ENCODE measurements at regions not wholly inside any gene's neighbourhood (a gene's known extent, or its start where the extent isn't known, plus 50 kb on each side); places are given as distances from the start of the nearest gene placed in this dataset.
"Not testable (repeated sequence)": the region's sequence is repeated elsewhere in the genome, so short reads cannot be mapped to it uniquely, and the experiment has no call there.

GRCh38 chr2:224121406-224122067 lies 82.5 kb upstream of the SERPINE2 start:
- WGBS (ENCODE audit: insufficient coverage, low coverage, low lambda C conversion rate, missing lambda C conversion rate), result 66% methylated on average over 4 of the region's 4 CpGs
- no peaks in the 10 kb centered on the region for H3K9me3 ChIP-seq
- no peak overlapping the region for H3K27ac ChIP-seq
- no peak for TF ChIP-seq POLR2A (IDR thresholded peaks at IDR 0.05)
- no peak for TF ChIP-seq CTCF (IDR thresholded peaks at IDR 0.05)
- intact Hi-C loops (cut with DNase I), result no loop called here
- H3K27me3 ChIP-seq, result no peaks in the 10 kb centered on the region
- ATAC-seq, result no peak
- DNase-seq, result no peak
- no peaks in the 10 kb centered on the region for H3K36me3 ChIP-seq
- no peaks in the 10 kb centered on the region for H3K4me1 ChIP-seq
- H3K4me3 ChIP-seq, result no peak overlapping the region

- no peaks in the 10 kb centered on the region for H3K4me1 ChIP-seq
- TF ChIP-seq POLR2A (IDR thresholded peaks at IDR 0.05) (no peak), CTCF (IDR thresholded peaks at IDR 0.05) (no peak)
- DNase-seq (no peak), ATAC-seq (no peak)
- intact Hi-C loops (cut with DNase I), result no loop called here
- H3K9me3 ChIP-seq, result no peaks in the 10 kb centered on the region
- no peak overlapping the region for H3K27ac ChIP-seq
- no peaks in the 10 kb centered on the region for H3K36me3 ChIP-seq
- no peak overlapping the region for H3K4me3 ChIP-seq
- H3K27me3 ChIP-seq, result no peaks in the 10 kb centered on the region
- WGBS (ENCODE audit: insufficient coverage, low coverage, low lambda C conversion rate, missing lambda C conversion rate), result 83% methylated on average over 1 of the region's 1 CpG
Observed at GRCh38 chr2:224120986-224121385, 81.9 kb upstream of the SERPINE2 start.

- H3K9me3 ChIP-seq; DNase-seq; H3K4me1 ChIP-seq; H3K27ac ChIP-seq; ATAC-seq; intact Hi-C loops (cut with DNase I); H3K27me3 ChIP-seq; H3K4me3 ChIP-seq; H3K36me3 ChIP-seq: not testable (repeated sequence)
- 80% methylated on average over 1 of the region's 1 CpG for WGBS (ENCODE audit: insufficient coverage, low coverage, low lambda C conversion rate, missing lambda C conversion rate)
Observed at GRCh38 chr2:224119846-224120245, 80.8 kb upstream of the SERPINE2 start.

GRCh38 chr2:224114428-224114827 lies 75.3 kb upstream of the SERPINE2 start:
- Histone ChIP-seq H3K4me1 (no peaks in the 10 kb centered on the region), H3K36me3 (no peaks in the 10 kb centered on the region), H3K27me3 (no peaks in the 10 kb centered on the region), H3K4me3 (no peak overlapping the region), H3K9me3 (no peaks in the 10 kb centered on the region), H3K27ac (no peak overlapping the region)
- TF ChIP-seq POLR2A (IDR thresholded peaks at IDR 0.05) (no peak), CTCF (IDR thresholded peaks at IDR 0.05) (no peak)
- intact Hi-C loops (cut with DNase I), result no loop called here
- no peak for ATAC-seq
- 54% methylated on average over 2 of the region's 2 CpGs for WGBS (ENCODE audit: insufficient coverage, low coverage, low lambda C conversion rate, missing lambda C conversion rate)
- DNase-seq, result no peak

- H3K27ac ChIP-seq; H3K4me3 ChIP-seq; H3K9me3 ChIP-seq; intact Hi-C loops (cut with DNase I); H3K27me3 ChIP-seq; H3K4me1 ChIP-seq; DNase-seq; ATAC-seq; H3K36me3 ChIP-seq: not testable (repeated sequence)
- 0% methylated on average over 1 of the region's 1 CpG for WGBS (ENCODE audit: insufficient coverage, low coverage, low lambda C conversion rate, missing lambda C conversion rate)
Observed at GRCh38 chr2:224113930-224114329, 74.8 kb upstream of the SERPINE2 start.

- DNase-seq (no peak), ATAC-seq (no peak)
- WGBS (ENCODE audit: insufficient coverage, low coverage, low lambda C conversion rate, missing lambda C conversion rate), result 100% methylated on average over 1 of the region's 2 CpGs
- Histone ChIP-seq H3K4me3 (no peak overlapping the region), H3K27me3 (no peaks in the 10 kb centered on the region), H3K27ac (no peak overlapping the region), H3K9me3 (no peaks in the 10 kb centered on the region), H3K4me1 (no peaks in the 10 kb centered on the region), H3K36me3 (no peaks in the 10 kb centered on the region)
- intact Hi-C loops (cut with DNase I), result no loop called here
- TF ChIP-seq CTCF (IDR thresholded peaks at IDR 0.05) (no peak), POLR2A (IDR thresholded peaks at IDR 0.05) (no peak)
Observed at GRCh38 chr2:224111576-224111975, 72.5 kb upstream of the SERPINE2 start.

Data from right lobe of liver (tissue), 6 donors.